CD14-positive monocyte (primary cell): ENCODE measurements at regions not wholly inside any gene's neighbourhood (a gene's known extent, or its start where the extent isn't known, plus 50 kb on each side); places are given as distances from the start of the nearest gene placed in this dataset.

ENCODE experiments used
- DNase-seq, 3 donors: peaks; one replicate each; pipeline ENCODE4 v3.0.0-alpha.2; 2011 to 2022
- H2AFZ ChIP-seq: 2 replicates; pipeline ENCODE4 v1.6.0; 2012; ENCODE audit warnings: mild to moderate bottlenecking, low read depth, low read length, inconsistent platforms; ENCODE audit not compliant: insufficient read depth, poor library complexity, severe bottlenecking
- H3K27ac ChIP-seq, 2 donors: 1 replicate in 1 of 2; 2 replicates in 1 of 2; pipeline ENCODE4 v1.5.1; 2012 to 2013; ENCODE audit warnings: low read length in 2 of 2, control low read depth in 1 of 2, inconsistent platforms in 1 of 2, low read depth in 1 of 2, mild to moderate bottlenecking in 1 of 2
- H3K27me3 ChIP-seq, 2 donors: one replicate each; pipeline versions ENCODE4 v1.6.0 to v1.6.1; 2011 to 2013; ENCODE audit warnings: low read length in 2 of 2; ENCODE audit not compliant: control insufficient read depth in 2 of 2, insufficient read depth in 2 of 2
- H3K36me3 ChIP-seq, 2 donors: replicated peaks in 1 of 2; 1 replicate in 1 of 2; 2 replicates in 1 of 2; pipeline versions ENCODE4 v1.5.1 to v1.6.1; 2012 to 2013; ENCODE audit warnings: low read length in 2 of 2, control low read depth in 1 of 2, inconsistent platforms in 1 of 2, mild to moderate bottlenecking in 1 of 2; ENCODE audit not compliant: insufficient read depth in 2 of 2, control insufficient read depth in 1 of 2
- H3K4me1 ChIP-seq, 2 donors: 1 replicate in 1 of 2; 2 replicates in 1 of 2; pipeline versions ENCODE4 v1.5.1 to v1.6.1; 2012 to 2013; ENCODE audit warnings: low read length in 2 of 2, control low read depth in 1 of 2, inconsistent platforms in 1 of 2, mild to moderate bottlenecking in 1 of 2, moderate library complexity in 1 of 2; ENCODE audit not compliant: insufficient read depth in 2 of 2, control insufficient read depth in 1 of 2
- H3K4me2 ChIP-seq: replicated peaks from 2 replicates; pipeline ENCODE3; 2012; ENCODE audit warnings: low read length, moderate library complexity, mild to moderate bottlenecking; ENCODE audit not compliant: poor library complexity, severe bottlenecking; ENCODE audit errors: extremely low read depth
- H3K4me3 ChIP-seq, 3 experiments: fragments of 200-600 bp in 1 of 3; sonication (generic) in 1 of 3; replicated peaks in 1 of 3; 1 replicate in 2 of 3; 2 replicates in 1 of 3; pipeline ENCODE4 v1.5.1; 2011 to 2013; ENCODE audit warnings: low read length in 3 of 3, mild to moderate bottlenecking in 3 of 3, control low read depth in 2 of 3, low read depth in 2 of 3, inconsistent platforms in 1 of 3, moderate library complexity in 1 of 3
- H3K79me2 ChIP-seq: 2 replicates; pipeline ENCODE4 v1.6.0; 2012; ENCODE audit warnings: mild to moderate bottlenecking, control low read depth, inconsistent platforms, low read length, moderate library complexity; ENCODE audit not compliant: insufficient read depth
- H3K9ac ChIP-seq: 2 replicates; pipeline ENCODE4 v1.6.0; 2017; ENCODE audit warnings: low read length, mild to moderate bottlenecking; ENCODE audit not compliant: insufficient read depth, poor library complexity, severe bottlenecking
- H3K9me3 ChIP-seq, 2 donors: replicated peaks in 1 of 2; 1 replicate in 1 of 2; 2 replicates in 1 of 2; pipeline versions ENCODE4 v1.5.1 to v1.6.1; 2012 to 2013; ENCODE audit warnings: low read length in 2 of 2, control low read depth in 1 of 2; ENCODE audit not compliant: control insufficient read depth in 1 of 2, insufficient read depth in 1 of 2
- H4K20me1 ChIP-seq: 2 replicates; pipeline ENCODE4 v1.6.0; 2012; ENCODE audit warnings: mild to moderate bottlenecking, low read length, control low read depth, moderate library complexity; ENCODE audit not compliant: insufficient read depth
- H3K27ac Mint-ChIP-seq, 7 donors: one replicate each; pipeline ENCODE4 v1.8.0; 2020; ENCODE audit warnings: mild to moderate bottlenecking in 7 of 7, mixed read lengths in 7 of 7, moderate library complexity in 6 of 7, inconsistent platforms in 2 of 7
- H3K27me3 Mint-ChIP-seq, 3 donors: one replicate each; pipeline ENCODE4 v1.8.0; 2021 to 2022; ENCODE audit warnings: low read depth in 3 of 3, mild to moderate bottlenecking in 3 of 3, mixed read lengths in 3 of 3, moderate library complexity in 3 of 3, inconsistent platforms in 1 of 3
- H3K36me3 Mint-ChIP-seq, 2 donors: one replicate each; pipeline ENCODE4 v1.8.0; 2020; ENCODE audit warnings: mixed read lengths in 2 of 2, inconsistent platforms in 1 of 2, mild to moderate bottlenecking in 1 of 2
- H3K4me1 Mint-ChIP-seq: one replicate; pipeline ENCODE4 v1.8.0; 2020; ENCODE audit warnings: mild to moderate bottlenecking, mixed read lengths
- H3K4me3 Mint-ChIP-seq, 2 donors: one replicate each; pipeline ENCODE4 v1.8.0; 2020; ENCODE audit warnings: mild to moderate bottlenecking in 2 of 2, mixed read lengths in 2 of 2, moderate library complexity in 1 of 2
- H3K9me3 Mint-ChIP-seq, 7 donors: one replicate each; pipeline ENCODE4 v1.8.0; 2020 to 2022; ENCODE audit warnings: mixed read lengths in 7 of 7, mild to moderate bottlenecking in 6 of 7, moderate library complexity in 6 of 7, inconsistent platforms in 2 of 7
- CTCF ChIP-seq: fragments of 200-600 bp; IDR thresholded peaks from one replicate; pipeline ENCODE4 v1.8.0; 2022; ENCODE audit warnings: antibody characterized with exemption, mild to moderate bottlenecking
- WGBS: methylation state at CpG from one replicate; pipeline ENCODE4 v1.1.5; 2013; ENCODE audit warnings: missing lambda C conversion rate; ENCODE audit not compliant: insufficient coverage; 5-methylcytosine and 5-hydroxymethylcytosine counted together
- intact Hi-C, 2 donors: fragments of 100-400 bp; cut with micrococcal nuclease; formaldehyde crosslinking; loops; one replicate each; pipeline versions ENCODE4 v1.15.0 to v1.15.1; 2023

- Mint-ChIP-seq H3K27me3 (peaks cover 0 to 4% (median 0%) of the 10 kb centered on the region in 3 donors), H3K36me3 (peaks cover 0 to 2% of the 10 kb centered on the region in 2 donors), H3K27ac (peak overlapping the region in 6 of 7 donors; percentile 29 to 84 (median 77)), H3K9me3 (peaks cover 0 to 1% (median 0%) of the 10 kb centered on the region in 7 donors), H3K4me1 (peaks cover 51% of the 10 kb centered on the region), H3K4me3 (no peak overlapping the region)
- Histone ChIP-seq H3K9ac (no peak overlapping the region), H4K20me1 (no peaks in the 10 kb centered on the region), H2AFZ (peak overlapping the region; percentile 6), H3K9me3 (no peaks in the 10 kb centered on the region), H3K79me2 (no peaks in the 10 kb centered on the region), H3K4me1 (peaks cover 56 to 67% of the 10 kb centered on the region in 2 donors), H3K27me3 (no peaks in the 10 kb centered on the region), H3K4me2 (no peak overlapping the region), H3K4me3 (no peak overlapping the region), H3K36me3 (no peaks in the 10 kb centered on the region), H3K27ac (peak overlapping the region in 1 of 2 donors; percentile 81)
- intact Hi-C loops = loop anchor here in 1 of 2 donors (10.0 kb wide), 1 partner anchor 70 kb away; the partner anchor contains the start of gene ZCCHC2
- TF ChIP-seq CTCF = no peak
- 100% methylated on average over 4 of the region's 5 CpGs for WGBS
- no peak for DNase-seq
Measured at GRCh38 chr18:62454527-62454926, 68.3 kb upstream of the ZCCHC2 start.

GRCh38 chr18:62455222-62455621 is 67.6 kb upstream of the ZCCHC2 start:
- peaks cover 0 to 3% of the 10 kb centered on the region in 2 donors for H3K36me3 Mint-ChIP-seq
- no peaks in the 10 kb centered on the region for H4K20me1 ChIP-seq
- no peaks in the 10 kb centered on the region for H3K9me3 Mint-ChIP-seq
- H2AFZ ChIP-seq = no peak overlapping the region
- H3K9ac ChIP-seq = no peak overlapping the region
- no peak overlapping the region for H3K4me2 ChIP-seq
- H3K4me1 ChIP-seq = peaks cover 60 to 69% of the 10 kb centered on the region in 2 donors
- peaks cover 0 to 4% (median 0%) of the 10 kb centered on the region in 3 donors for H3K27me3 Mint-ChIP-seq
- no peak overlapping the region for H3K27ac ChIP-seq
- H3K4me1 Mint-ChIP-seq = peaks cover 54% of the 10 kb centered on the region
- no peak overlapping the region for H3K4me3 Mint-ChIP-seq
- no peak for DNase-seq
- H3K36me3 ChIP-seq = no peaks in the 10 kb centered on the region
- no peak overlapping the region for H3K4me3 ChIP-seq
- no peaks in the 10 kb centered on the region for H3K9me3 ChIP-seq
- H3K79me2 ChIP-seq = no peaks in the 10 kb centered on the region
- TF ChIP-seq CTCF = no peak
- no CpG with 5 or more reads among the region's 5 CpGs for WGBS
- H3K27ac Mint-ChIP-seq = peak overlapping the region in 1 of 7 donors; percentile 37
- intact Hi-C loops = loop anchor here in 1 of 2 donors (10.0 kb wide), 1 partner anchor 70 kb away; the partner anchor contains the start of gene ZCCHC2
- H3K27me3 ChIP-seq = no peaks in the 10 kb centered on the region
